ENCODE measurements at regions not wholly inside any gene's neighbourhood (a gene's known extent, or its start where the extent isn't known, plus 50 kb on each side); places are given as distances from the start of the nearest gene placed in this dataset.
"Not testable (repeated sequence)": the region's sequence is repeated elsewhere in the genome, so short reads cannot be mapped to it uniquely, and the experiment has no call there.

- TF ChIP-seq, protein P1, sequence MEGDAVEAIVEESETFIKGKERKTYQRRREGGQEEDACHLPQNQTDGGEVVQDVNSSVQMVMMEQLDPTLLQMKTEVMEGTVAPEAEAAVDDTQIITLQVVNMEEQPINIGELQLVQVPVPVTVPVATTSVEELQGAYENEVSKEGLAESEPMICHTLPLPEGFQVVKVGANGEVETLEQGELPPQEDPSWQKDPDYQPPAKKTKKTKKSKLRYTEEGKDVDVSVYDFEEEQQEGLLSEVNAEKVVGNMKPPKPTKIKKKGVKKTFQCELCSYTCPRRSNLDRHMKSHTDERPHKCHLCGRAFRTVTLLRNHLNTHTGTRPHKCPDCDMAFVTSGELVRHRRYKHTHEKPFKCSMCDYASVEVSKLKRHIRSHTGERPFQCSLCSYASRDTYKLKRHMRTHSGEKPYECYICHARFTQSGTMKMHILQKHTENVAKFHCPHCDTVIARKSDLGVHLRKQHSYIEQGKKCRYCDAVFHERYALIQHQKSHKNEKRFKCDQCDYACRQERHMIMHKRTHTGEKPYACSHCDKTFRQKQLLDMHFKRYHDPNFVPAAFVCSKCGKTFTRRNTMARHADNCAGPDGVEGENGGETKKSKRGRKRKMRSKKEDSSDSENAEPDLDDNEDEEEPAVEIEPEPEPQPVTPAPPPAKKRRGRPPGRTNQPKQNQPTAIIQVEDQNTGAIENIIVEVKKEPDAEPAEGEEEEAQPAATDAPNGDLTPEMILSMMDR (IDR thresholded peaks at IDR 0.05 in 8 of 11, conservative IDR thresholded peaks at IDR 0.05 in 3 of 11) = not testable (repeated sequence)
- not testable (repeated sequence) for TF ChIP-seq POLR2AphosphoS5, POLR2A (IDR thresholded peaks at IDR 0.05)
Measured at GRCh38 chrY:17668037-17668436, 212.0 kb downstream of the CDY2B start.
